Fibroblast of skin of left quadriceps (primary cell): ENCODE measurements at regions not wholly inside any gene's neighbourhood (a gene's known extent, or its start where the extent isn't known, plus 50 kb on each side); places are given as distances from the start of the nearest gene placed in this dataset.

Source experiments
- DNase-seq, 2 experiments: peaks; one replicate each; pipeline ENCODE4 v3.0.0-alpha.2; 2013; ENCODE audit warnings: low read depth in 2 of 2

- no peak for DNase-seq
Observed at GRCh38 chr20:24060851-24061590, 72.4 kb upstream of the GGTLC1 start.

GRCh38 chr20:24059174-24059573 is 70.6 kb upstream of the GGTLC1 start:
- no peak for DNase-seq

- DNase-seq = no peak
Observed at GRCh38 chr20:24056491-24056890, 67.9 kb upstream of the GGTLC1 start.

GRCh38 chr20:24052599-24053275 is 64.2 kb upstream of the GGTLC1 start:
- no peak for DNase-seq

- DNase-seq = no peak
Observed at GRCh38 chr20:24051160-24051559, 62.6 kb upstream of the GGTLC1 start.

- no peak for DNase-seq
Observed at GRCh38 chr20:24050119-24050518, 61.5 kb upstream of the GGTLC1 start.

GRCh38 chr20:24049081-24049480 is 60.5 kb upstream of the GGTLC1 start:
- DNase-seq = no peak

GRCh38 chr20:24048024-24048611 is 59.5 kb upstream of the GGTLC1 start:
- DNase-seq = no peak

- no peak for DNase-seq
Observed at GRCh38 chr20:24046888-24047287, 58.3 kb upstream of the GGTLC1 start.

- no peak for DNase-seq
Observed at GRCh38 chr20:24045621-24046318, 57.2 kb upstream of the GGTLC1 start.

- no peak for DNase-seq
Observed at GRCh38 chr20:24043294-24043693, 54.7 kb upstream of the GGTLC1 start.

GRCh38 chr20:24042646-24043045 is 54.1 kb upstream of the GGTLC1 start:
- DNase-seq = no peak

GRCh38 chr20:24040896-24041459 is 52.4 kb upstream of the GGTLC1 start:
- DNase-seq = no peak

- DNase-seq = no peak
Observed at GRCh38 chr20:24039196-24039595, 50.6 kb upstream of the GGTLC1 start.
